NCI-H2107 treated with DMSO at 0.1 percent for 48 hours (cell line): ENCODE measurements at regions not wholly inside any gene's neighbourhood (a gene's known extent, or its start where the extent isn't known, plus 50 kb on each side); places are given as distances from the start of the nearest gene placed in this dataset.

Source experiments
- DNase-seq: peaks from one replicate; lab custom pipeline; 2025; ENCODE audit not compliant: unreplicated experiment; lab: John Stamatoyannopoulos, UW

DNA sequence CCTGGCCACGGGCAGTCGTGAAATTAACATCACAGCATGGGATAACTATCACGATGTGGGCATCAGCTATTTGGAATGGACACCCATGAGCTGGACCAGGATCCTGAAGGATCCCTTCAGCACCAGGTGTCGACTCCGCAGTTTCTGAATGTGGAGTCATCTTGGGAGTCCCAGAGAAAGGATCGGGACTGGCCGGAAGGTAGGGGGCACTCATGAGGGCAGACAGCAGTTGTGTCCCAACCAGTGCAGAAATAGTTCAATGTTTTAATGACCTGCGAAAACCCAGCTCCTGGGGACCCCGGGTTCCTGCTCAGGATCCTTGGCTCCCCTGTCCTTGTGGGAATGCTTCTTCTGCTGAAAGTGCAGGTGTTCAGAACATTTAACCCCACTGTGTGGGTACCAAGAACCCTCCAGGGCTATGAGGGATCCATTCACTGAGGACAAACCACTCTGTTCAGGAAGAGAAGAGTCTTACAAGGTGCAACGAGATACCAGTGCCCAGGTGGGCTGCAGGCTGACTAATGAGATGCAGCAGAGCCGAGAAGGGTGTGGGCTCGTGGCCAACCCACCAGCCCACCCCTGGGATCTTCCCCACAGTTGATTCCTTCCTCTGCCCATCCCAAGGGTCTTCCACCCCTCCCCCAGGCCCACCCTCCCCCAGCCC lies 154.8 kb downstream of the SALL1 start:
- DNase-seq, result no peak

DNA sequence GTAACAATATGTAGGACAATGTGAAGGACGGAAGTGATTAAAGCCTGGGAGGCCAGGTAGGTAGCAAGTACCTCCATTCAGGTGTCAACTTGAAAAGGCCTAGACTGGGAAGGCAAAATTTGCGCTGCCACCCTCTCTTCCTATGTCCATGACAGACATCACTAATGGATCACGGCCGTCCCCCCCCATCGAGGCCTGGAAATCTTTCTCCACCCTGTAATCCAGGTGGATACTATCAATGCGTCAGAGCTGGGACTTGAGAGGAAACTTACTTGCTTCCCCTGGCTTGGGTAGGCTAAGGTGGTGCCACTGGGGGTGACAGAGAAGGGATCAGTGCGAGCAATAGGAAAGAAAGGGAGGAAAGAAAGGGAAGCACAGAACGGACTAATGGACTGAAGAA lies 156.1 kb downstream of the SALL1 start:
- no peak for DNase-seq

DNA sequence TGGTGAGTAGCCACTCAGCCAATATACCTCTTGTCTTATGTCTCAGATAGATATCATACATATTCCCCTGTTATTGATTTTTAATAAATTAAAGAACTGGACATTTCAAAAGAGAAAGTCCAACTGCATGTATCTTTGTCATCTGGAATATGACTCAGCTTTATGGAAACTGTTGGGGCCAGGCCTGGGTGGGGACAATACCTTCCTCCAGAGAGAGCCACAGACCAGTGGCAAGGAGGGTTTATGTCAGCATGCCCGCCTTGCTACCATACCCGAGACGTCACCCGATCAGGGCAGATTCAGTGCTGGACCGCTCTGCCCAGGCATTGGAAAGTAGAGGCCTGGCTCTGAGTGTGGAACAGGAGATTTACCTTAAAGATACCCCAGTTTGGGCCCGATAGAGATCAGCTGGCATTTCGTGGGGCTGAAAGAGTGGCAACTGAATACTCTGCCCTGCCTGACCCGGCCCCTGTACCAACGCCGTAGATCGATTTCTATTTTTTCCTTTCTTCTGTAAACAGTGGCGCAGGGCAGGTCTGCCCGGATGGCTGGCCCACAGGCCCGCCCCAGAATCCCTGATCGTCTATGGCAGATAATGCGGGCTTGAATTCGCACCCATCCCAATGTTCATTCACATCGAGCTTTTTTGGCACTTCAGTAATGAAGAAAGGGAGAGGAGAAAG lies 158.6 kb downstream of the SALL1 start:
- DNase-seq, result no peak

DNA sequence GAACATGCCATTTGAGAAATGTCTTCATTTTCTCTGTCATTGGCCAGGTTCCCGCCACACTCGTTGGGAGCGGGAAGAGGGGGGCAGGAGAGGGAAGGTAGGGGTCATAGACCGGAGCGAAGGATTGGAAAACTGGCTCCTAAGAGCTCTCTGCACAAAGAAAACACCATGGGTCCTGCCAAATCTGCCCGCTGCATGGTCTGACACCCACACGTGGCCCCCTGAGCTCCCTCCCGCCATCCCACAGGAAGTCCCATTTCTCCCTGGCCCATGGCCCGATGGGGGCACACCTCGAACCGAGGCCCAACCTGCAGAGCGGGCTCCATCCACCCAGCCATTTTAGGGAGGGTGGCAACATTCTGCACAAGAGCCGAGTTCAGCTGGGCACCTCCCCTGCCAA lies 159.6 kb downstream of the SALL1 start:
- DNase-seq, result no peak

DNA sequence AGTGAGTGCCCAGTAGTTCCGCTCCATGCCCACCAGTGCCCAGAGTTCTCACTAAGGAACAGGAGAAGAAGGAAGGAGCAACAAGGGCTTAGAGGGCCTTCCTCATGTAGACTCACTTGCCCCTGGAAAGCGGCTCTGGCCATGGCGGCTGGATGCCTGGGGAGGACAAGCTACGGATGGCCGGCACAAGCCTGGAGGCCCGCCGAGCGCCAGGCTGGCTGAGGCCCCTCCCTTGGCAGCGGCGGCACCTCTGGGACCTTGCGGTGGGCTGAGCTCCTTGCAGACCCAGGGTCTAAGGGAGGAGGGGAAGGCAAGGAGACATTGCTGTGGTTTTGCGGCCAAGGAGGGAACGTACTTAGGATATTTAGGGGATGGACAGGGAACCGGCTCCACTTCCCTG lies 160.1 kb downstream of the SALL1 start:
- DNase-seq, result no peak

DNA sequence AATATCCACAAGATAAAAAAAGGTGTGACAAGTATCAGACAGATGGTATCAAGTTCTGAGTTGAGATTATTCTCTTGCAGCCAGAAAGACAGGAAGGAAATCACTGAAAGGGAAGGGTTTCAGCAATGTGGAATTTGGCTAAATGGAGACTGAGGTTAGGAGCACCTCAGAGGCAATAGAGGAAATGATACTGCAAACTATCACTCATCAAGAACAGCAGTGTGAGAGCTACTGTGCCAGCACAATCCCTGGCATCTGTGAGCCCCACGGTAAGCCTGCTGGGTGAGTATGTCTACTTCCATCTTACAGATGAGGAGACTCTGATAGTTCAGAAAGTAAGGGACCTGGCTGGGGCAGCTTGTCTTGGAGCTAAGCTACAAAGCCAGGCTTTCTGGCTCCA lies 162.0 kb downstream of the SALL1 start:
- DNase-seq, result no peak

DNA sequence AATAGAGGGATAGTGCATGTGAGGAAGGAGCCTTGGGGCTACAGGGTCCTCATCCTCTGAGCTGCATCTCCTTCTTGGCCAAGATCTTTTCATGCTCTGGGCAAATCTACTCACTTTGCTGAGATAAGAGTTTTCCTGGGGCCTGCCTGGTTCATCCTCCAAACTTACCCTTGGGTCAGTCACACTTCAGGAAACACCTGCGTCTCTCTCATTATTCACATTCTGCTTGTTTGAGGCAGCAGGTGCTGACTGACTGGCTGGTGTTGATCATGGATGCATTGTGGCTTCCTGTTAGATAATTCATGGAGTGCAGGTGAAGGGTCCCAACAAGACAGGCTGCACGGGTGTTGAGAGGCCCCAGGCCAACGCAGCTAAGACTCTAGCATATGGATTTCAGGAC lies 162.6 kb downstream of the SALL1 start:
- peak; percentile 41 for DNase-seq

DNA sequence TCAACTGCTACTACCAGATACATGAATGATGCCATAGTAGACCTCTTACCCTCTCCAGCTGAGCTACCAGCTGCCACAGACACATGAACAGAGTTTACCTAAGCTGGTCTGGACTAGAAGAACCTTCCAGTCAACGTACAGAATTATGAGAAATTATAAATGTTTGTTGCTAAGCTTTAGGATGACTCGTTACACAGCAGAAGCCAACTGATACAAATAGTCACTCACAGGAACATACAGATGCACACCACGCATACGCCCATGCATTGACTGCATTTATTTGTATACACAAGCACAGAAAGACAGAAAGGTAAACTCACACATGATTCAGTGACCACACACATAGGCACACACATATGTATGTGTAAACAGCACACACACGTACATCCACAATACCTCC lies 164.6 kb downstream of the SALL1 start:
- DNase-seq, result no peak

DNA sequence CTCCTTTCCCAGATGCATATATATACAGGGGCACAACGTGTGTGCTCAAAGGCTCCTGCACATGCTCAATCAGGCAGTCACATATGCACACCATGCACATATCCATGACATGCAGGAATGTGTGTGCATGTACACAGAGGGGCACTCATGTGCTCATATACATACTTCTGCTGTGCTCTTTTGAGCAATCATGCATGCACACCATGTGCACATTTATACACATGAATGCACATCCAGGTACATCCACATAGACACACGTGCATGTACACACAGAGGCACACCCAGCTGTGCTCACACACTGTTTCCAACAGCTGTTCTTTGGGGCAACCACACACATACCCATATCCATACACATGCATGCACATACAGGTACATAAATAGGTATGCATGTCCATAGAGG lies 165.3 kb downstream of the SALL1 start:
- no peak for DNase-seq

DNA sequence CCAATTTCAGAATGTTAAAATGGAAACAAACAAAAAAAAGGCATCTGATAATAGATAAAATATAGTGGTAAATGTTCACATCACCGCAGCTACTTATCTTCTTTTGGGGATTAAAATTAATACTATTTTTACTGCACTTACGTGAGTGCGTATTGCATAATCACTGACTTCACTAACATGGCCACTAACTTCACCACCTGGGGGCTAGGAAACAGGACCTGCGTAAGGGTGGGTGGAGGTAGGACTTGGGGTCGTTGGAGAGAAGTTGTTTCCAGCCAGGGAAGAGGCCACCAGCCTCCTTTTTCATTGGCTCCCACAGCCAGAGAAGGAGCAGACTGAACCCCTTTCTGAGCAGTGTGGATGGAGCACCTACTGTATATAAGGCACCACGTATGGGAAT lies 166.4 kb downstream of the SALL1 start:
- DNase-seq, result no peak

DNA sequence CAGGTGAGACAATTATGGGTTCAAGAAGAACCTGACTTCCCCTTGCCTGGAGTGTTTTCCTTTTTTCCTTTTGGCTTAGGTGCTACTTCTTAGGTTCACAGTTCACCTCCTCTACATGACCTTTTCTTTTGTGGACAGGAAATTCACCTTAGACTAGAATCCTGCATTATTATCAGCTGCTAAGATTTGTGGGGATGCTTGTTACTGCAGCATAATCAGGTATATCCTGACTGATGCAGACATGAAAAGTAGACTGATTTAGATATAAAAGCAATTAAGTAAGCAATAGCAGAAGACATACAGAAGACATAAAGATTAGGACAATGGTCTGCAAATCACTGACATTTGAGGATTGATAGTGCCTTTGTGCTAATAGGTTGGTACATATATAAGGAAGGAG lies 168.3 kb downstream of the SALL1 start:
- DNase-seq, result no peak

DNA sequence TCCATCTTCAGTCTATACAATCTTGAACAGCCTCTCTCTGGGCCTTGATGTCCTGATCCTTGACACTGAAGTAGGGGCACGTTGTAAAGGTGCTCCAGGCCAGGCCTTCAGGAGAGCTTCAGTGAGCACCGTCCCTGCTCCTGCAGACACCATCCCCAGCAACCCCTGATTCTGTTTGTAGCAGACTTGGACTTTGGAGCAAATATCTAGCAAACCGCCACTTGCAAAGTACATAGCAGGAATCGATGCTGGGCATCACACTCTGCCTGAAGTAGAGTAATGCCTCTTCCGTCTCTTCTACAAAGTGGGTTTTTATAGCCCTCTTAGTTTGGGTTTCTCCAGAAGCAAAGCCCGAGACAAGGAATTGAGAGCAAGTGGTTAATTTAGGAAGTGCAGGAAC lies 169.1 kb downstream of the SALL1 start:
- DNase-seq, result no peak

DNA sequence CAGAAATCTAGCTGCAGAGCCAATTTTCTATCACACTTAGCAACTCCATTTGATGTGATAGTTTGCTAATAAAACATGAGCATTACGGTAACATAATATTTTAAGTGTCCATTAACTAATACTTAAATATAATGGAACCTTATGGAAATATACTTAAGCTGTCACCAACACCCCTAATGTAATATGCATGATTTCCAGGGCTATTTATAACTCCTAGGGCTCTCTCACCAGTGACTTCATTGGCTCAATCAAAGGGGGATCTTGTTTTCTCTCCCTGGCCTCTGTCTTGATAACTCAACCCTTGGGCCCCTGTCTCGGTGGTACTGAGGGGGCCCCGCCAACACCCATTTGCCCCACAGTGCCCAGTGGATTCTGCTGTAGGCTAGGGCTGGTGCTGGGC lies 170.4 kb downstream of the SALL1 start:
- no peak for DNase-seq

DNA sequence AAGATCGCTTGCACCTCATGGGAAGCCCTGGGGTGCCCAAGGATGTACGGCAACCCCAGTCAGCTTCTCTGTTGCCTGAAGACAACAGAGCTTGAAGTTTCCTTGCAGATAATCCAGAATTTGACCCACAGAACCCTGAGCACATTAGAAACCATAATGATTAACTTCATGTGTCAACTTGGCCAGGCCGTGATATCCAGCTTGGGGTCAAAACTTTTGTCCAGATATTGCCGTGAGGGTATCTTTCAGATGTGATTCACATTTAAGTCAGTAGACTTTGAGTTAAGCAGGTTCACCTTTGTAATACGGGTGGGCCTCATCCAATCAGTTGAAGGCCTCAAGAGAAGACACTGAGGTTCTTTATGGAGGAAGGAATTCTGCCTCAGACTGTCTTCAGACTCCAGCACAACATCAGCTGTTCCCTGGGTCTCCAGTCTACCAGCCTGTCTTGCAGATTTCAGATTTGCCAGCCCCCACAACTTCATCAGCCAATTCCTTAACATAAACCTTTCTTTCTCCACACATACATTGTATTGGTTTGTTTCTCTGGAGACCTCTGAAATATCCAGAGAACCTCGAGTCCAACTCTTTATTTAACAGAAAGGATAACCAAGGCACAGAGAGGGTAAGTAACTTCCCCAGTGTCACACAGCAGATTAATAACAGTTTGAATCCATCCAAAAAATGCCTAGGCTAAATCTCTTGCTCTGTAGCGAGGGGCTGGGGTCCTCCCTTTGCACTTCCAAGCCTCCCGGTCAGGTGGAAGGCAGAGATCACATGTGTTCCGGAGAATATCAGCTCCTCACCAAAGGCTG lies 171.1 kb downstream of the SALL1 start:
- DNase-seq, result no peak

DNA sequence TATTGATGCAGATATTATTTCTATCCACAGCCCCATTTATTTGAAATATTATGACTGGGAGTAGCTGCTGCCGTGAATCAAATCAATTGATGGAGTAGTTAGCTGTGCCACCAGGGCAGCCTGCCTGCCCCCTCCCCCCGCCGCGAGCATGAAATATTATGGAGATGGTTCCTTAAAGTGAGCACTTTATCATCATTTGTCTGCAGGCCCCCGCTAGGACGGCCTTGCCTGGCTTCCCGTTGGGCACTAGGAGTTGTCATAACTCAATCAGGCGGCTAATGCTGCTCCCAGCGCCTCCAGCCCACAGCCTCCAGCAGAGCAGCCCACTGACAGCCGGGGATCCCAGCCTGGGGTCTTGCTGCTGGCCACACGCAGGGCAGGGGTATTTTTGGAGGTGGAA lies 173.9 kb downstream of the SALL1 start:
- DNase-seq, result no peak

DNA sequence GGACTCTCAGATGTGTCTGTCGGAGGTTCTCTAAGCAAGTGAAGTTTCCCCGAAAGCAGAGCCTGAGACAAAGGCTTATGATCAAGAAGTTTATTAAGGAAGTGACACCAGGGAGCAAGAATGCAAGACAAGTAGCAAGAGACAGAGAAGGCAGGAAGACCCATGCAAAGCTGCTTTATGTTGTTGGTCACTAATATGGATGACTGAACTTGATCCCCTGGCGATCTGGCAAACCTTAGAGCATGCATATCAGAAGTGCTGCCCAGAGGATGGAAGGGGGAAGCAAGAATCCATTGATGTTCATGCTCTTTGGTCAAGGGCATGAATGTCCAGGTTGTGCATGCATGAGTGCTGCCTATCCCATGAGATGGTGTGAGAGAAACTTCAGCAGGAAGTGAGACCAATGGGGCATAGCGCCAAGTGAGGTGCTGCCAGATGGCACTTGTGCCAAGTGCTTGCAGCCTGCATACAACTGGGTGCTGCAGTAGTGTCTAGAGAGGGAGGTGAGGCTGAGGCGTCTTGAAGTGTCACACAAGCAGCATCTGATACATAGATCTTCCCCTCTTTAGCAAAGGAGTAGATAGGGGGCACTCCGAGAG lies 176.5 kb downstream of the SALL1 start:
- no peak for DNase-seq

DNA sequence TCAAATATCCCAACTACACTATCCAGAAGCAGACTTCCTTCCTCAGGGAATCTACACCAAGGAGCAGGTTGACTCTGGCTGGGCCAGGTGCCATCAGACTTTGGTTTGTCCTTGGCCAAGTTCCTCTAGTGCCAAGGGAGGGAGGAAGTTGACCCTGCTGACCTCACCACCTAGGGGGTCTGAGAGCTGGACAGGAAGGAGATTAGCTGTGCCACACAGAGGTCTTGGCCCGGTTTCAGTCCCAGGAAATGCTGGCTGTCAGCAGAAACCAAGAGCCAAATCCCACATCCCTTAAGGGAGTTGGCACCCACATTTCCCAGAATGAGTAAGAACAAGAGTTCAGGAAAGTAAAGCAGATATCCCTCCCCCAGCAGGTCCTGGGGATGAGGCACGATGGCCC lies 178.2 kb downstream of the SALL1 start:
- no peak for DNase-seq

DNA sequence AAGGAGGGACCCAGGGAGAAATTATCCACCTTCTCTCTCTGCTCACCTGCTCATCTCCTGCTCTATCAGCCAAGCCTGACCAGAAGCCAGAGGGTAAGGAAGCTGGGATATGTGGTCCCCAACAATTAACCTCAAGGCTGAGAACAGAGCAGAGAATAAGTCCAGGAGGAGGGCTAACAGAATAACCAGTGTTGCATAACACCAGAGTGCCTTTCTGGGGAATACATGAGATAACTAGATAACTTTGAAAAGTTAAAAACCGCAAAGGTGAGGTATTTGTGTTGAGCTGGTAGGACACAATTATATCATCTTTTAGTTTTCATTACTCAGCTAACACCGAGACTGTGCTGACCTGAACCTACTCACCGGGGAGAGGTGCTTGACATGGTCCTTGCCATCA lies 180.8 kb downstream of the SALL1 start:
- DNase-seq, result no peak

DNA sequence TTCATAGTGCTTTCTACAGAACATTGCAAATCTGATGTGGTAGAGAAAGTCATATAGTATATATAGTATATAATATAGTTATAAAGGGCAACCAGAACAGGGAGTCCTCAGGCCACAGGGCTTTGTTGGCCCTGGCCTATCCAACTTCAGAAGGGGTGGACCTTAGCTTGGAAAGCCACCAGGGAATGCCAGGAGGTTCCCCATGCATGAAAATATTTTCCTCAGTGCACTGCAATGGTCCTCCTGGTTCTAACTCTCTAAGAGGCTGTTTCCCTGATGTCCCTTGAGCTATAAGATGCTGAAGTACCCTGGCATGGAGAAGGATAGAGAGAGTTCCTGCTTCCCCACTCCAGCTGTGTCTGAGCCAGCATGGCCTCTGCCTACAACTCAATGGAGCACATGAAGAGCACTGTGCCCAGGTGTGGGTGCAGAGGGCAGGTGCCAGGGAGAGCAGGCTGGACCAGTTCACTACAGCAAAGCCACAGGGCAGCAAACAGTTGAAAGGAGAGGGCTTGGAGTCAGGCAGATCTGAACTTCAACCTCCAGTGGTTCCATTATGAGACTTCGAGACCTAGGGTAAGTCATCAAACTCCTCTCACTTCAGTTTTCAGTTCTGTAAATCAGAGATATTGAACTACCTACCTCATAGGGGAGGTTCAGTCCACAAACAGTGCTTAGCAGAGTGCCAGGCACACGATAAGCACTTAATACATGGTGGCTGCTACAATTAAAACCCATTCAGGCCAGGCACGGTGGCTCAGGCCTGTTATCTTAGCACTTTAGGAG lies 183.1 kb downstream of the SALL1 start:
- no peak for DNase-seq

DNA sequence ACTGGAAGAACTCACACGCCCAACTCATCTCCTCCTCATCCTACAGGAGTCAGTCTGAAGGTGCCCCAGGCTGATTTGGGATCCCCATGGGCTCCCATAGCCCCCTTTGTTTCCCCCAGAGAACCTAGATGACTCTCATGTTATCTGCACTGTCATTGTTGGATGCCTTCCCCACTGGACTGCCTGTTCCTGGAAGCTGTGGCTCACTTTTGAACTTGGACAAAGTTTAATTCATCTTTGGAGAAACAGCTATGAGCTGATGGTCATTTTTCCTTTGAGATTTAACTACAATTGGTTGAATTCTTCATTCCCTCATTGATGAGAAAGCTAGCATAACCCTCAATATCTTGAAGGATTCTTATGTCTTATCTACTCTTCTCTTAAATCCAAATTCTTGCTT lies 186.6 kb downstream of the SALL1 start:
- no peak for DNase-seq

DNA sequence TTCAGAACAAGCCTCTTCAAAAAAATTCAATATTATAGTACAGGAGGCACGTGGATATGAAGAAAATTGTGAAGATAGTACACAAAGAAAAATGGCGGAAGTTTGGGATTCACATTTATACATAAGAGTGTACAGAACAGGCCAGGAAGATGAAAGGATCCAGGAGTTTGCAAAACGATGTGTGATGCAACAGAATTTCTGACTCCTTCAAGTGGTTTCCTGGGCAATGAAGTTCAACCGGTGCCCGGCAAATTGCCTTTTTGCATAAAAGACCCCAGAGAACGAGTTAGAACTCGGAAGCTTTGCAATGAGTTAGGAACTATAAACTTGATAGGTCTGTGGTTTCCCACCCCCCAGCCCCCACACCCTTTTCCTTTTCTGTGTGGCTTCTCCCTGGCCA lies 189.1 kb downstream of the SALL1 start:
- no peak for DNase-seq
